ENCODE measurements at regions not wholly inside any gene's neighbourhood (a gene's known extent, or its start where the extent isn't known, plus 50 kb on each side); places are given as distances from the start of the nearest gene placed in this dataset.

DNA sequence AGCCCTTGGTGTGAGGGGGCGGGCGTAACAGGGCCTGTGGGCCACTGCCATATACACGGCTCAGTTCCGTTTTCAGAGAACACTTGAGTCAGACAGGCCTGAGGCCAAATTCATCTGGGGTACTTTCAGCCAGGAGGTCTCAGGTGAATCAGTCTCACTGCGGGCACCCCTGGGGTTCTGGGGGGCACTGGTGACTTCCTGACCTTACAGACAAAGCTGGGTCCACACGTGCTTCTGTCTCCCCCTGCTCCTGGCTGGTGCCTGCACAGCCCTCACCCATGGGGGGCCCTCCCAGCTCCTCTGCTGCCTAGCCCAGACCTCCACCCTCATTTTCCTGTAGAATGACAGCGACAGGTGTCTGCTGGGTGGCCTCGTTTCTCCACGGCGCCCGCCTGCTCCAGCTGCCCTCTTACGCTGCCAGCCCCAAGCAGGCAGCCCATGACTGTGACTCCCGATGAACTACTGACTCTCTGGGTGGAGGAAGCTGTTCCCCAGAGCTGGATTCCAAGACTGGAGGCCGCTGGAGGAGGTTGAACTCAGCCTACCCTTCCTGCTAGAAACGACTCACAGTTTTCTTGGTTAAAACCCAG lies 374.1 kb upstream of the IRX4 start:
- no peak for DNase-seq

DNA sequence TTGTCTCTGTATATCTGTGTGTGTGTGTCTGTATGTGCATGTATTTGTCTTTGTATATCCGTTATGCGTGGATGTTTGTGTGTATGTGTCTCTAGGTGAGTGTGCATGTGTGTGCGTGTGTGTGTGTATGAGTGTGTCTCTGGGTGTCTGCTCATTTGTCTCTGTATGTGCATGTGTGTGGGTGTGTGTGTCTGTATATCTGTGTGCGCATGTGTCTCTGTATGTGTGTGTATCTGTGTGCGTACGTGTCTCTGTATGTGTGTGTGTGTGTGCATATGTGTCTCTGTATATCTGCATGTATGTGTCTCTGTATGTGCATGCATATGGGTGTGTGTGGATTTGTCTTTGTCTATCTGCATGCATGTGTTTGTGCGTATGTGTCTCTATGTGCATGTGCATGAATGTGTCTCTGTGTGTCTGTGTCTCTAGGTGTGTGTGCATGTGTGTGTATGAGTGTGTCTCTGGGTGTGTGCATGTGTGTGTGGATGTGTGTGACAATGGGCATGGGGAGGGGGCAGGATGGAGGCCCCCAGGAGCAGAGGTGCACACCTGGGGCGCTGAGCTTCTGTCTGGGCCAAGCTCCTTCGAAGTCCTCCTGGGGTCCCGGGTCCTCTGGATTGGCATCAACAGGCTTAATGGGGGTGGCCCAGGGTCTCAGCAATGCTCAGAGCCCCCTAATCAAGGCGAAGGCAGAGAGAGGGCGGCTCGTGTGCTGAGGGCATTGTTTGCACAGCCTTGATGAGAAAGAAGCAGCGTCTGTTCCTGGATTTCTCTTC lies 373.4 kb upstream of the IRX4 start:
- DNase-seq = no peak

DNA sequence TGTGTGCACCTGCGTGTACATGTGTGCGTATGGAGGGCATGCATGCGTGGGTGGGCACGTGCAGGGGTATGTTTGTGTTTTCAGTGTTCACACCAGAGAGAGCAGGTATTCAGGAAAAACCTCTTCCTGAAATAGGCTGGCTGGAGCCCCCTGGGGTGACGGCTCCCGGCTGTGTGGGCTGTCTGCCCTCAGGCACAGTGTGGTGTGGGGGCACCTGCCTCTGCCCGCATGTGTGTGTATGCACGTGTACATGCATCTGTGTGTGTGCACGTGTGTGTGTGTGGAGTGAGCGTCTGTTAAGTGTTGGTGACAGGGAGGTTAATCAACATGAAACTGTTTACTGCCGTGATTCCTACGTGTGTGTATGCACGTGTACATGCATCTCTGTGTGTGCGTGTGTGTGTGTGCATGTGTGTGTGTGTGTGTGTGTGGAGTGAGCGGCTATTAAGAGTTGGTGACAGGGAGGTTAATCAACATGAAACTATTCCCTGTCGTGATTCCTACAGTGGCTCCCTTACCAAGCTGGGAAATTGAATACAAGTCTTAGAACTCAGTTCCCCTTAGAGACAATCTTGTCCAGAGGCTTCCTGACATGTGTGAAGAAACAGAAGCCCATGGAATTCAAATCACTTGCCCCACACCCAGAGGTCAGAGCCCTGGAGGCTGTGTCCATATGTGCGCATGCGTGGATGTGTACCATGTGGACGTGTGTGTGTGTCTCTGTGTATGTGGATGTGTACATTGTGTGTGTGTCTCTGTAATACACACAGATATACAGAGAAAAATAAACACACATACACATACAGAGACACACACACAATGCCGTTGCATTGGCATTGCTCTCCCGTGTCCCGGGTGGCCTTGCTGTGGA lies 372.4 kb upstream of the IRX4 start:
- no peak for DNase-seq

DNA sequence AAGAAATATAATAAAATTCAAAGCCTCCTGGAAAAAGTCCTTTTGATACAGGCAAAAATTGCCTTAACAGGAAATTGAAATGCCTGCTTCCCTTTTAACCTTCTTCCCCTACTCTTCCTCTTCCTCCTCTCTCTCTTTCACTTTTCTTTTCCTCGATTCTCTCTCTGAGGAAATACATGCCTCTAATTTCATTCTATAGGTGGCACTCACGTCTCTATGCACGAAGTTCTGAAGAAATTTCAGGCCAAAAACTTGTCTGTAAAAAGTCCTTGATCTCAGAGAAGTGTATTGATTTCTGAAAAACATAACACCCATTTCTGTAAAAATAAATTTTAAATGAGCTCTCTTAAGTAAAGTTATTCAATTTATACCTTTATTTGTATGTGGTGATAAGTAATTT lies 371.7 kb upstream of the IRX4 start:
- DNase-seq = no peak

DNA sequence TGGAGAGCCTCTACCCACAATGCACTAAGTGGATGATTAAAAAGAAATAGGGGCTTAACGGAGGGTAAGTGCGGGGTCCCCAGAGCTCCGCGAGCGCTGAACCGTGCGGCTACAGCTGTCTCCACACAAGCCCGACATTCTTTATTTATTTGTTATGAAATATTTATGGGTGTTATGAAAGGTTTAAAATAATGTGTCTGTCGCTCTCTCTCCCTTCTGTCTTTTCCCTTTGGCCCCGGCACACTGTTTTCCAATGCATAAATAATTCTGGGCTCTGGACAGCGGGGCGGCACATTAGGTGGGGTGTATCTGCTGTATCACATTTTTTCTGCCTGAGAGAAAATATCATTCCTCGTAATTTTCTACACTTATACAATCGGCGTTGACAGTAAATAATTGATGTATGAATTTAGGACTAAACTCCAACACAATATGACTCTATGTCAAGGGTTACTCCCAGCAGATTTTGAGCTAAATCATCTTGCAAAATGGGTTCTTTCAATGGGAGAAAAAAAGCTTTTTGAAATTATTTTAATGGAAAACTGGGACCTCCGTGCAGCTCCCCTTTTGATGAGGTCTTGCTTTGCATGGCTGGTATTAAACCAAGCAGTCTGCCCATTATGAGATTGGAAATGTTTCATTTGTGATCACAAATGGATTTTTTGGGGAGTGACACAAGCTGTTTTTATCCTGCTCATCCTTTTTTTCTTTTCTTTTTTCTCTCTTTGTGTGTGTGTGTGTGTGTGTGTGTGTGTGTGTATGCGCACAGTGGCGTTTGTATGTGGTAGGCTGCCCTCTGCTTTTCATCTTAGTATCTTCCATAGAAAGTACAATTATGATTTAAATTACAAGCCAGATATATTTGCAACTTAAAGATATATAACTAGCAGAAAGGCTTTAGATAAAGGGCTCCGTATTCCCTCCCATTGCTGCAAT lies 370.6 kb upstream of the IRX4 start:
- DNase-seq = no peak

DNA sequence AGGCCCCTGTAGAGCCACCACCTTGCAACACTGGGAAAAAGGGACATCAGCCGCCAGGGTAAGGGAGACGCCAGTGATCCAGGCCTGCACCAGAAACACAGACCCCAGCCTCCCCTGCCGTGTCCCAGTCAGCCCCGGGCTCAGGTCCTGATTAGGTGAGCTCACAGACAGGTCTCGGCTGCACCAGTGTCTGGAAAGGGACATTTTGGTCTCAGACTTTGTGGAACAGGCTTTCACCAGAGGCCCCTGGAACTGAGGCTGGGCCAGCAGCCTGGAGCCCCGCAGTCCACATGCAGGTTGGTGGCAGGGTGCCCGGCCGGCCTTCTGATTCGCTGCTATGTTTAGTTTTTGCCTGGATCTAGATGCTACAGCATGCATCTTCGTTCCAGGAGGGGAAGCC lies 369.0 kb upstream of the IRX4 start:
- no peak for DNase-seq

DNA sequence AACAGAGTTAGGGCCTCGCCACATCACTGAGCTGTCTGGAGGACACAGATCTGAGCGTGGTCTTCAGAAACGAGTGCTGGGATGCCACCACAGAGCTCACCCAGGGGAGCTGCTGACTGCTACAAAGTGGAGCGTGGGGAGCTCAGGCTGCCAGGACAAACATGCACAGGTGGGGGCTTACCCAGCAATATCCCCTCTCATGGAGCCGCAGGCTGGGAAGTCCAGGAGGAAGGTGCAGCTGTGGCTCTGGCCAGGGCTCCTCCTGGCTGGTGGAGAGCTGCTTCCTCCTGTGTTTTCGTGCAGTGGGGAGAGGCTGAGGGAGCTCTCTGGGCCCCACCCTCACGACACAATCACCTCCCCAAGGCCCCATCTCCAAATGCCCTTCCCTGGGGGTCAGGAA lies 368.6 kb upstream of the IRX4 start:
- DNase-seq = no peak

DNA sequence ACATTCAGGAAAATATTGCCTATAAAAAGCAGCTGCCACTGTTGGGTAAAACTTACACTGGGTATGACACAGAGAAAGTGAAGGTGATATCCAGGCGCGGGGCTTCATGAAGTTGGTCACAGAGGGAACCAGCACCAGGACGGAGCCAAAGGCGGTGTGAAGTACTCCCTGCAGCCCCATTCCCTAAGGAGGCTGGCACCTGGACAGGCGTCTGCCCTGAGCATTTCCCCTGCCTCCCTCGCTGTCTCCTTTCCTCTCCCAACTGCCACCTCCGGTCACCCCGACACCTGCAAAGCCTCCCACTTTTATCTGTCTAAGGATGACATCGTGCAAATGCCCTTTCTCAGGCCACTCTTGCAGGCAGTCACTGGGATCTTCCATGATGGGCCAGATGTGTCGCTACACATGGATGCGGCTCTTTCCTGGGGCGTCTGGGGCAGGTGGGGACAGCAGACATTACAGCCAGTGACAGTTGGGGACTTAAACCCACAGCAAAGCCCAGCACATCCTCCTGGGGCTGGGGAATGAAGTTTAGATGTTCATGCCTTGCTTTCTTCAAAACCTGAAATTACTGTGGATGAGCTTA lies 367.7 kb upstream of the IRX4 start:
- no peak for DNase-seq

DNA sequence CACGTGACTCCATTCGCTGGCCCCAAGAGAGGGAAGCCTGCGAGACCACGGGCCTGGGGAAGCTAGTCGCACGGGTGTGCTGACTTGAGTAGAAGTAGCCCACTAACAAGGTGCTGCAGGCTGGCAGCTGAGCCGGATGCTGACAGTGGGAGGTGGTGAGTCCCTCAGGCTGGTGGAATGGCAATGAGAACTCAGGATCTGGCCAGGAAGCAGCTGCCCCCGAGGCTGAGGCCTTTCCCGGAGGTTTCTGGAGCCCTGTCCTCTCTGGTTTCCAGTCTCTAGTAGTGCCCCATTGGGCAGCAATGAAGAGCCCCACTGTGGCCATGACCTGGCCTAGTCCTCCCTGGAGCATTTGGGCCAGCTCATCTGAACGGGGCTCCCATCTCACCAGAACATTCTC lies 366.7 kb upstream of the IRX4 start:
- no peak for DNase-seq

DNA sequence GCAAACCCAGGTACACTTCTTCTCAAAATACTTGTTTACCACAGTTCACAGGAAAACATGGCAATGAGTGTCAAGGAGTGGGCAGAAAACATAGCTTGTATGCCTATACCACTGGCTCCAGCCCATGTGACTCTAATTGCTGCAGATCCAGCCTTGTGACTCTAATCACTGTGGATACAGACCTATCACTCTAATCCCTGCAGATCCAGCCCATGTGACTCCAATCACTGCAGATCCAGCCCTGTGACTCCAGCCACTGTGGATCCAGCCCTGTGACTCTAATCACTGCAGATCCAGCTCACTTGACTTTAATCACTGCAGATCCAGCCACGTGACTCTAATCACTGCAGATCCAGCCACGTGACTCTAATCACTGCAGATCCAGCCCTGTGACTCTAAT lies 366.3 kb upstream of the IRX4 start:
- no peak for DNase-seq

DNA sequence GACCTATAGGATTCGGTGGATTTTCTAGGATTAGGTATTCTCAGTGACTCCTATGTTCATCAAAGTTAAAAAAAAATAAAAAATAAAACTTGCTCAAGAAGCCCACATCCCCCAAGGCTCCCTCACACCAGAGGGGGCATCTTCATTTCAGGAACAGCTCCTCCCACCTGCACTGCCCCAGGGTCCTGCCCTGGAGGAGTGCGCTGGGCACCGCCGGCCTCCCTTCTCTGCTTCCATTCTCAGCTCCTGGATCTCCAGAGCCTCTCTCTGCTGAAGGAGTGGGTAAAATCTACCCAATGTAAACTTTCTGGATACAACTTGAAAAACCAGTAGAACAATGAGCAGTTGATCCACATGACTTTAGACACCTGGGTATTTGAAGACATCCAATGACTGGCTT lies 359.8 kb upstream of the IRX4 start:
- DNase-seq = no peak

DNA sequence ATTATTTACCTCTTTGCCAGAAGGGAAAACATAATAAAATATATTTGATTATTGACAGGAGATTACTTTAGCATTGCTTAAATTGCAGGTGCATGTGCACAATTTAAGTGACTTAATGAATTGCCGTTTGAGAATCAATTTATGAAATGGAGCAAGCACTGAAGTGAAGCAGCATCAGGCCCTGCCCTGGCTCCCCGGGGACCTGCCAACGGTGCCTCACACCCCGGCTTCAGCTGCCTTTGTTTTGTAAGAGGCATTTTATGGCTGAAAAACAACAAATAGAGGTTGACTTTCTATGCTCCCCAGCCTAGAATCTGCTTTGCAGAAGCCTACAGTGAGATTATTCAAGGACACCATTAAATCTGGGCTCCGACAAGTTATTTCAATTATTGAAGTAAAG lies 359.1 kb upstream of the IRX4 start:
- no peak for DNase-seq

DNA sequence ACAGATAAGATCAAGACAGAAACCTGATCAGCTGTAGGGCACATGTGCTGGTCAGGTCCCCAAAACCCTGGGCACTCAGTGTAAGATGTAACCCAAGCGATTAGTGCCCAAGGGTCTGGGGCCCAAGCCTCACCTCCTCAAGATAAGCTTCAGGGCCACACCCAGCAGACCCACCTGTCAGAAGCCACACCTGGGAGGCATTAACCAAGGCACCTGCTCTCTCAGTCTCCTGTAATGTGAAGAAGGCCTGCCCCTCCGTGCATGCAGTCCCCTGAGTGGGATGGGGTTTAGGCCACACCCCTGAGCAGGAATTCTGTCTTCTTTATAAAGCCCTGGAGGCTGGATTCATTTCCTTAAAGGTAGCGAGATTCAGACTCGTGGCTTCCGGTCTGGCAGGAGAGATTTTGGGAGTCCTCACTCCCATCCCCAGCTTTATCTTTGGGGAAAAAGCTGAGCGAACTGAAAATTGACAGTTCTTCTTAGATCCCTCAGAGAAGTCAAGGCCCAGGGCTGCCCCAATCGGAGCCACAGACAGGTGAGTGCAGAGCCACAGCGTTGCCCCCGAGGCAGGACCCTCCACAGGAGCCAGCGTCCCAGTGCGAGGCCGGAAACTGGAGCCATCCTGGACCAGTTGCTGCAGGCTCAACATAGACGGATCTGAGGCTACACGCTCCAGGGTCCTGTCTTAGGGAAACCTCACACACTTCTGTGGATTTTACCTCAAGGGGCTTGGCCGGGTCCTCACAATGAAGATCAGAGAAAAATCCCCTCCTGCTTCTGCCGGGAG lies 357.6 kb upstream of the IRX4 start:
- DNase-seq = no peak

DNA sequence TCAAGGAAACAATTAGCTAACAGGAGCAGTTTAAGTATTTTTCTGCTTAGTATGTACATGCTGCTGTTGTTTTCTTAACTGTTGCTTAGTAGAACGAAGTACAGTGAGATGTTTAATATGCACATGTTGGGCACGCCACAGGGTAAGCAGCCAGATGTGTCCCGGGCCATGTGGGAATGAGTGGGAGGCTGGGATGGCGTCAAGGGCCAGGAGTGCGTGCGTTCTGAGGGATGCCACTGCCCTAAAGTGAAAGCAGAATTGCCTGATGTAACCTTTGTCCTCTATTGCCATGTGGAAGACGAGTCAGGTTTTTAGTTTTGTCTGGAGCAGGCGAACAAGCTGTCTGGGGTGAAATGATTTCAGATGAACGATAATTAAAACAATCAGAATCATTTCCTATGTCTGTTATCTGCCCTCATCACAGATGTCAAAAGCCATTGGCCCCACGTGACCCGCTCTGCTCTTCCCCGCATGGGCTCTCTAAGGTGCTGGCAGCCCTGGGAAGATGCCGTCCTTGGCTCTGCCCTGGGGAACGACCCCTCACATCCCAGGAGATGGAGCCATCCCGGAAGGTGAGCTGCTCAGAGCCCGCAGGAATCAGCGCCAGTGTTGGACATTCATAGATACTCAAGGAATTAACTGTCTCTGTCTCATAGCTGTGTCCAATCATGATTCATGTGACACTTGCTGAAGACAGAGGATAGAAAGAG lies 356.6 kb upstream of the IRX4 start:
- DNase-seq = no peak

DNA sequence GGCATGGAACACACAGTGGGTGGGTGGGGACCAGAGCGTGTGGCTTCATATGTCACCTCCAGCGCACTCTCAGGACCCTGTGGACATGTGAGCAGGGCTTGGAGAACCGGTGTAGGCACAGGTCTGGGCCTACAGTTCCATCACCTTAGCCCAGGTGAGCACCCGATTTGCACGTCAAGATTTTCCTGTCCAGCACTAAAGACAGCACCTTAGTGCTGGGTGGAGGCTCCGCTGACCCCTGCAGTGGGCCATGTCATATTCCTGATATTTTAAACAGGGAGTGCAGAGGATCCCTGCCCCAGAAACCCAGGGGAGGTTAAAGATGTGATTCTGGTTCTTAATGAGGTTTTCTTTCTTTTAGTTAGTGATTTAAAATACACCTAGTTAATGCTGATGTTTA lies 356.0 kb upstream of the IRX4 start:
- DNase-seq = no peak

DNA sequence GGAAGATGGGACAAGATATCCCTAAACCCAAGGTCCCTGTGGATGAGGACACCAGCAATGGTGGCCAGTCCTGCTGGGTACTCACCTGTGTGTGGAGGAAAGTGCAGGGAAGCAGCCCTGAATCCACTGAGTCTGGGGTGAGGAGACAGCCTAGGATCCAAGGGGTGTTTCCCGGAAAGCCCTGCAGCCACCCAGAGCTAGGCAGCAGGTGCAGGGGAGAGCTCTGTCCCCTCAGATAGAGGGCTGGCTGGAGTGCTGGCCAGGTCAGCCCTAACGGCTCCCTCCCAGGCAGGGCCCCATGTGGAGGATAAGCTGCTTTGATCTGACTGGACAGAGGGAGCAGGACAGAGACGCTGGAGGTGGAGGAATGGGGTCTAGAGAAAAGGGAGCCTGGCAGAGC lies 344.7 kb upstream of the IRX4 start:
- DNase-seq = no peak

DNA sequence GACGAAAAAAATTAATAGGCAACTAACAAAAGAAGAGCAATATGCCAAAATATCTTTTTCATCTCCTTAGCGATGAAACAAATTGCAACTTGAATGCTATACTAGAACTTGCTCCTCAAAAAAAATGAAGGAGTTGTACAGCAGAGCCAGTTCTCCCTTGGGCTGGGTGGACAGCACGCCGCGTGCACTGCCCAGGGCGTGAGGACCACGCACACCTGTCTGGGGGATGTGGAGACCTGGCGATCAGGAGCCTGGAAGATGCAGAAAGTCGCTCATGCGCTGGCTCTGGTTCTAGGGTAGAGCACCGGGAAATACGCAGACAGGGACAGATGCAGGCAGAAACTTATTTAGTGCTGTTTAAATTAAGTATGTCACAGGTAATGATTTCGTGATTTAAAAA lies 342.0 kb upstream of the IRX4 start:
- DNase-seq = no peak

DNA sequence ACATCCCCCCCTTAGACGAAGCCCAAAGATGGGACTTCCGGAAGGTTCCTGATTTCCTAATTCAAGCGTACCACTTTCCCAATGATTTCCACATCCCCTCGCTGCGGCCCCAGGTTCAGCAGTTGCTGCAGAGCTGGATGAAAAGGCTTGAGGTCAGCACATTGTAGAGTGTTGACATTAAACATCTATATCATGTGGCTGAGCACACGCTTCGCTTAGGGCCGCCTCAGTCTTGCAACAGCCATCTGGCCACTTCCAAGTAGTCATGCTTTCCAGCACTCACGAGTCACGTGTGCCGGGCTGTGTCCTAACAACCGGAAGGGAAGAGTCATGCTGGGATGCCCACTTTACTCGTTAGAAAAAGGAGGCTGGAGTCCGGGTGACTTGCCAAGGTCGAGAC lies 340.6 kb upstream of the IRX4 start:
- no peak for DNase-seq

DNA sequence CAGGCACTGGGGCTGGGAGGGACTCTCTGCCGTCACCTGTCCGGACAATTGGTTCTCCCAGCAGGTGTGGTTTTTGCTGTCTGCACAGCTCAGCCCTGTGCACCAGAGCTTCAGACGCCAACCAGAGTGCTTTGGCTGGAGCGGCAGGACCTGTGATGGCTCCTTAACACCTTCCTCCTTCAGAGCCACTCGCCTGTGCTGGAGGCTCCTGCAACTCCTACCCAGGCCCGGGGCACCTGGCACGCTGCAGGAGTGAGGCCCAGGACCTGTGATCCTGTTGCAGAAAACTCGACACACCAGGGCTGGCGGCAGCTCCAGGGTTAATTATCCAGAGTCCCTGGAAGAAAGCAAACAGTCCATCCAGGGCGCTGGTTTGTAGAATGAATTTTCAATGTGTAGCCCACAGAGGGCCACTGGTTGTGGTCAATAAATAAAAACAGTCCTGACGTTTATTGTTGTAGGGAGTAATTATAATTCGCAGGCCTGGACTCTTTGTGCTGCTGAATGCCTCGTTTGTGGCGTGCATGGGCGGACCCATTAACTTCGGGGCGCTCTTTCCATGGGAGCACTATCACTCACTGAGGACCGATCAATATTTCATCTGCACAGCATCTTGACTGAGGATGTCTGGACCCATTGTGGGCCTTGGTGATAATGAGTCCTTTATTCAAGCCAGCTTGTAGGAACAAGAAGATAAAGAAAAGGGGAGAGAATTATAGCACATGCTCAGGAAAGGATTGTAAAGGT lies 339.7 kb upstream of the IRX4 start:
- DNase-seq = no peak

DNA sequence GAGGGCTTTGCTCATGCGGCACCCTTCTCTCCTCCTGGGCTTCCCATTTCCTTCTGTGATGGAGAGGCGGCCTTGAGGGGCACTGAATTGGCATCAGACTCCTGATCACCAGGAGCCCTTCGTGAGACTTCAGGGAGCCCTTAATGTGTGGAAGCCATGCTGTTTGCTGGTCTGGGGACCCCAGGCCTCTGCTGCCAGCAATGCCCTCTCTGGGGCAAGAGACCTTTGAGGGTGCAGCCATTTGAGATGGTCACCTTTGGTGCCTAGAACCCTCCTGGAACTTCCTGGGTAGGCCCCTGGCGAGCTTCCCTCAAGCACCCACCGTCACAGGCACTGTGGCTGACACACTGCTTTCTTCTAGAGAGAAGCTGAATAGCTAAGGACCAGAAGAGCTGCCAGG lies 338.7 kb upstream of the IRX4 start:
- DNase-seq = no peak
